IMR-90 (cell line): ENCODE measurements at regions not wholly inside any gene's neighbourhood (a gene's known extent, or its start where the extent isn't known, plus 50 kb on each side); places are given as distances from the start of the nearest gene placed in this dataset.

Experiments used
- CEBPB ChIP-seq: IDR thresholded peaks from 2 replicates; pipeline ENCODE4 v1.6.1; 2012; ENCODE audit warnings: low read depth, low read length, improper control_type of control experiment
- MAFK ChIP-seq: IDR thresholded peaks from 2 replicates; pipeline ENCODE4 v1.6.1; 2012; ENCODE audit warnings: low read depth, low read length, improper control_type of control experiment
- POLR2A ChIP-seq: IDR thresholded peaks from 2 replicates; pipeline ENCODE4 v1.6.1; 2012; ENCODE audit warnings: mild to moderate bottlenecking, low read depth, low read length

- TF ChIP-seq POLR2A (no peak), MAFK (no peak), CEBPB (no peak)
Measured at GRCh38 chr10:125296598-125296997, 136.2 kb upstream of the CTBP2 start.
